HL-60/S4 (cell line): ENCODE measurements at regions not wholly inside any gene's neighbourhood (a gene's known extent, or its start where the extent isn't known, plus 50 kb on each side); places are given as distances from the start of the nearest gene placed in this dataset.

Source experiments
- in situ Hi-C: fragments of 300-500 bp; cut with MboI; formaldehyde crosslinking; loops from 2 replicates; pipeline ENCODE4 v1.14.3; 2022; ENCODE audit warnings: low sequenced_read_pairs

DNA sequence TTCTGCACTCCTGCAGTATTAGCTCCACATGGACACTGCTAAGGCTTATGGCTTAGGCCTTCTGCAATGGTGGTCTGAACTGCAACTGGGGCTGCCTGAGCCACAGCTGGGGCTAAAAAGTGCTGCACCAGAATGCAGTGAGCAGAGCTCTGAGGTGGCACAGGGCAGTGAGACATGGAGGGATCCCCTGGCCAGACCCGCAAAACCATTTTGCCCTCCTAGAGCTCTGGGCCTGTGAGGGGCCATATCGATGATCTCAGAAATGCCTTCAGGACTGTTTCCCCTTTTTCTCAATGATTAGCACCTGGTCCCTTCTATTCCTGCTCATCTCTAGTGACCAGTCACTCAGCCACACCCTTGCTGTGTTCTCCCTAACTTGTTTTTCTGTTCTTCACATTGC is 397.7 kb downstream of the UQCRFS1 start:
- in situ Hi-C loops: no loop called here

GRCh38 chr19:28794301-28794700 is 418.6 kb downstream of the UQCRFS1 start:
- in situ Hi-C loops: no loop called here

DNA sequence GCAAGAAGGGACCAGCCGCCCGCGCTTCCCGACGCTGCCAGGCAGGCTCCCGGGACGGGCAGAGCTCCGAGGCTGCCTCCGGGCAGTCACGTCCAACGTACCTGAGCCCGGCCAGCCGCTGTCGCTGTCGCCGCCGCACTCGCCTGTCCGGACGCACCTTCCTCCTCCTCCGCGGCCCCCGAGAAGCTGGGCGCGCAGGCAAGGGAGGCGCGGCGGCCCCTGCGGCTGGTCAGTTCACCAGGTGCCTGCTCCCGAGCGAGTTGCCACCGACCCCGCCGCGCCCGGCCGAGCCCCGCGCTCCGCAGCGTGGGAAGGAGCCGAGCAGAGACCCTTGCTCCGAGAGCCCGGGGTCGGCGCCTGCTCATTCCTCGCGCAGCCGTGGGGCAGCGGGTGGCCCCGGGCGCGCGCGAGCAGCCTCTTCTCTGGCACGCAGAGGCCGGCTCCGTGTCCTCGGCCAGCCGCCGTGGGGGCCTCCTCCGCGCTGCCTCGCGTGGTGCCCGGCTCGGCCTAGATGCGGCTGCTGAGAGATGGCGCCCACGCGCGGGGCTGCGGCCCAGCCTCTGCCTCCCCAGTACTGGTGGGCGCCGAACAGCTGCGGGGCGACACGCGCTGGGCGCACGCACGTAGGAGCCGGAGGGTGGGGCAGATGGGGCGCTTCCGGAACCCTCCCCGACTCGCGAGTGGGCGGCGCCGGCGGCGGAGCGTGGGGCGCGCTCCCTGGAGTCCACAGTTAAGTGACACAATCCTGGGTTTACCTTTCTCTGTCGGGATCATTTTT is 419.4 kb downstream of the UQCRFS1 start:
- in situ Hi-C loops: no loop called here

- in situ Hi-C loops: no loop called here
Observed at GRCh38 chr19:28785971-28786370, 427.0 kb downstream of the UQCRFS1 start.

DNA sequence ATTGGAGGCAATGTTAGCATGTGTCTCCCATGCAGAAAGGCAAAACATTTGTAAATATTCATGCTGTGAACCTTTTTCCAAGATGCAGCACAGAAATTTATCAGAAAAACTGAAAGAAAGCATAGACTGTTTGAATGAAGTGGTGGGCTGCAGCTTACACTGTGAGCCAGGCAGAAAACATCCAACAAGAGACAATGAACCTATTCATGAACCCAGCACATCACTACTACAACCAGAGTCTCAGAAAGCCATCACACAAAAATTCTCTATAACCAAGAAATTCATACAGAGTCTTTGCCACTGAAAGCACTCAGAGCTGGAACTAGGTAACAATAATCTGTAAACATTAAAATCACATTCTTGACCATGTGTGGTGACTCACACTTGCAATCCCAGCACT is 448.9 kb downstream of the UQCRFS1 start:
- in situ Hi-C loops: no loop called here

DNA sequence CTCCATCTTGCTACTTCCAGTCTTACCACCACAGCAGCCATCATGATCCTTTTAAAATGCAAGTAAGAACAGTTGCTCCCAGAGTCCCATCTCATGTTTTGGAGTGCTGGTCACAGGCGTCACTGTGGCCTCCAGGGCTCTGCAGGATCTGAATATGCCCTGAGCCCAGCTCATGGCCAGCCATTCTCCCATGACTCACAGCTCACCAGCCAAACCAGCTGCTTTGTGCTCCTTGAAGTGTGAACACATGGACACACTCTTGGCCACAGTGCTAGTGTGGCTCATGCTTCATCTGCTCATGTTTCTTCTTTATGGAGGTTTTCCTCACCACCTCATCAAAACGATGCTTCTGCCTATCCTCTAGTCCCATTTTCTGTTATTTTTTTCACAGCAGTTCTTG is 466.5 kb downstream of the UQCRFS1 start:
- in situ Hi-C loops: loop anchor here (25.0 kb wide), 1 partner anchor 516 kb away; no protein-coding TSS in a partner anchor

DNA sequence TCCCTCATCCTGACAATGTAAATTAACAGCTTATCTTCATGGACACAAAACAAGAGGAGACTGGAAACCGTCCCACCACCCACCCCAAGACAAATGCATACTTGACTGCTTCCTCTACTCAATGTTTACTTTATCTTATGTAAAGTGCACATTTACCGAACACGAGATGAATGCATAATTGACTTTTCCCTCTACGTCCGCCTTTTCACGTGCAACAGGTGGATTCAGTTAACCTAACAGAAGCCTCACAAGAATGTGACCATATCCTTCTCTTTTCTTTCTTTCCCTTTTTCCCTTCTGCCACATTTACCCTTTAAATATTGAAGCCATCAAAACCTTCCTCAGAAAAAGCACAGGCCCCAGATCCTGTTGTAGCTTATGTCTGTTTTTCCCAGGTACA is 468.0 kb downstream of the UQCRFS1 start:
- in situ Hi-C loops: loop anchor here (25.0 kb wide), 1 partner anchor 517 kb away; no protein-coding TSS in a partner anchor

GRCh38 chr19:28744014-28744413 is 468.9 kb downstream of the UQCRFS1 start:
- in situ Hi-C loops: loop anchor here (25.0 kb wide), 1 partner anchor 518 kb away; no protein-coding TSS in a partner anchor

GRCh38 chr19:28737021-28737895 is 475.7 kb downstream of the UQCRFS1 start:
- in situ Hi-C loops: loop anchor here (25.0 kb wide), 1 partner anchor 525 kb away; no protein-coding TSS in a partner anchor

- in situ Hi-C loops: loop anchor here (25.0 kb wide), 1 partner anchor 526 kb away; no protein-coding TSS in a partner anchor
Observed at GRCh38 chr19:28736528-28736927, 476.4 kb downstream of the UQCRFS1 start.

GRCh38 chr19:28731577-28731976 is 481.4 kb downstream of the UQCRFS1 start:
- in situ Hi-C loops: loop anchor here (25.0 kb wide), 1 partner anchor 531 kb away; no protein-coding TSS in a partner anchor

DNA sequence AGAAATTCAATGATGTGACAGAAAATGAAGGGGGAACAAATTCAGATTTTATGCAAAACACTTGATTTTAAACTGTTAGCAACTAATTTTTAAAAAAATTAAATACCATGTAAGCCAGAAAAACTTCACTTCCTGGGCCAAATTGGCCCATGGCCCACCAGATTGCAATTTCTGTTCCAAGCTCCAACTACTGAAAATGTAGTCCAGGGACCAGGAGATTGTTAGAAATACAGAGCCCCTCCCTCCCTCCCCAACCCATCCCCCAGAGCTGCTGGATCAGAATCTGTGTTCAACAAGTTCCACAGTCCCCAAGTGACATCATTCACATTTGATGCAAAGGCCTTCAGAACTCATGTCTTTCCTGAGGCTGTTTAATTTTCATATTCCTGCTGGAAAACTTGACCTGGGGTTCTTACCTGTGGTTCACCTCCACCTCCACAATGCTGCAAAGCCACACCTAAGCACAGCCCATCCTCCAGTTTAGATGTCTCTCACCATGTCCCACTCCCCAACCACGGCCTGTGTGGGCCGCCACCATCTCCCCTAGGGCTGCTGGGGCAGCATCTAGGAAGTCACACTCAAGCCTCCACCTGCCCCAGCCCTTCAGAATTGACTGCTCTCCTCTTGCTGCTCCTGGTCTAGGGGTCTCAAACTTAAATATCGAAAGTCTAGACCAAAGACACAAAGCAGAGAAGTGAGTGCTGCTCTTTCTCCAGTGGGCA is 482.0 kb downstream of the UQCRFS1 start:
- in situ Hi-C loops: loop anchor here (25.0 kb wide), 1 partner anchor 531 kb away; no protein-coding TSS in a partner anchor

DNA sequence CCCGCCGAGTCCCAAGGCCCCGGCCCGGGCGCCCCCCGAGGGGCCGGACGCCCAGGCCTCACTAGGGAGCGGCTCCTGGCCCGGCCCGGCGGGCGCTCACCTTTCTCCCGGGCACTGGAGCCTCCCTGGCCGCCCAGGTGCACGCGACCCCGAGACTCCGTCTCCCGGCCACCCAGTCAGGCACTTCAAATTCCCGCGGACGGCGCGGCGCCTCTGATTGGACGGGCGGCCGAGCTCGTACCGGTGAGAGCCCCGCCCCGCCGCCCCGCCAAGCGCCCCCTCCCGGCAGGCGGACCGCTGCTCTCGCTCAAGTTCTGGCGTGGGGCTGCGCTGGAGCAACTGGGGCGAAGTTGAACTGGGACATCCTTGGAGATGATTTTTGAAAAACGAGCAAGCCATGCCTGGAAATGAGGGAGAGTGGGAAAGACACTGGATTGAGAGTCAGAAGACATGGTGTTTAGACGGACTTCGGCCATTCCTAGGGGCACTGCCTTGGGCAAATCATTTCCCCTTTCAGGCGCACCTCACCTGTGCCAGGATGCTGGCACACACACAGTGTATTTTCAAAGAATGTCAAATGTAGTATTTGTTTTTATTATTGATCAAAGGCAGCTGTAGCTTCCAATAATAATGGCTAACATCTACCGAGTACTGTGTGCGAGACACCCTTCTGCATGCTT is 485.3 kb downstream of the UQCRFS1 start:
- in situ Hi-C loops: loop anchor here (25.0 kb wide), 1 partner anchor 535 kb away; no protein-coding TSS in a partner anchor

DNA sequence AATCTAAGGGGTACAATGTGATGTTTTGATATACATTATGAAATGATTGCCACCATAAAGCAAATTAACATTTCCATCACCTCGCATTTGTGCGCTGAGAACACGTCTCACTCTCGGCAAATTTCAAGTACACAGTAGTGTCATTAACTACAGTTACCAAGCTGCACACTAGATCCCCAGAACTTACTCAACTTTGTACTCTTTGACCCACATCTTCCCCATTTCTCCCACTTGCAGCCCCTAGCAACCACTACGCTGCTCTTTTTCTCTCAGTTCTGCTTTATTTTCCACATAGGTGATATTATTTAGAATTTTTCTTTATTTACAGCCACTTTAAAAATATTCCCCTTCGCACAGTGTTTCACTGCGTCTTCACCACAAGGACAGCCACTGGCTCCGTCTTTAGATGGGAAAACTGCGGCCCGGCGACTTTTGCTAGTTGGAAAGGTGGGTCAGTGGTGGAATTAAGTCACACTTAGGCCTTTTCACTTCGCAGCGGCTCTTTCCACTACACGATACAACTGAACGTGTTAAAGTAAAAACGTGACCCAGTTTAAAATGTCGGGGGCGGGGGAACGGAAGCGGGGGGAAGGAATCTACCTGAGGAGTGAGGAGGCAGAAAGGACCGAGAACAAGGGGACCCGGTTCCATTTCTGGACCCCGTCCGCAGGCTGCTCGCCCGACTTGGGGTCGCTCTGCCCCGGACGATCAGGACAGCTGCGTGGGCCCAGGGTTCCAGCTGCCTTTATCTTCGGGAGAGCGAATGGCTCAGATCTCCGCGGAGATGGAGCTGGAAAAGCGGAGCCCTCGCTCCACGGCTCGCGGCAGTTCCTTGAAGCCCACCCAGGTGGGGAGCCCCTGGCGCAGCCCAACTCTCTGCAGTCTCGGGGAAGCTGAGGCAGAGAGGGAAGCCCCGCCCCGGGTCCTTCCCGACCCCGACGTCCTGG is 486.1 kb downstream of the UQCRFS1 start:
- in situ Hi-C loops: loop anchor here (25.0 kb wide), 1 partner anchor 535 kb away; no protein-coding TSS in a partner anchor

DNA sequence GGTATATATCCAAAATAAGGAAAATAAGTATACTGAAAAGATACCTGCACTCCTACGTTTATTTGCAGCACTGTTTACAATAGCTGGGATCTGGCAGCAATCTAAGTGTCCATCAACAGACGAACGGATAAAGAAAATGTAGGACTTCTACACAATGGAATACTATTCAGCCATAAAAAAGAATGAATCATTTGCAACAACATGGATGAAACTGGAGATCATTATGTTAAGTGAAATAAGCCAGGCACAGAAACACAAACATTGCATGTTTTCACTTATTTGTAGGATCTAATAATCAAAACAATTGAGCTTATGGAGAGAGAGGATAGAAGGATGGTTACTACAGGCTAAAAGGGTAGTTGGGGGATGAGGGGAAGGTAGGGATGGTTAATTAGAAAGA is 494.0 kb downstream of the UQCRFS1 start:
- in situ Hi-C loops: loop anchor here (10.0 kb wide), 1 partner anchor 254 kb away; no protein-coding TSS in a partner anchor

GRCh38 chr19:28715157-28715556 is 497.8 kb downstream of the UQCRFS1 start:
- in situ Hi-C loops: loop anchor here (10.0 kb wide), 1 partner anchor 250 kb away; no protein-coding TSS in a partner anchor

GRCh38 chr19:28711411-28711810 is 501.5 kb downstream of the UQCRFS1 start:
- in situ Hi-C loops: loop anchor here (10.0 kb wide), 1 partner anchor 247 kb away; no protein-coding TSS in a partner anchor

DNA sequence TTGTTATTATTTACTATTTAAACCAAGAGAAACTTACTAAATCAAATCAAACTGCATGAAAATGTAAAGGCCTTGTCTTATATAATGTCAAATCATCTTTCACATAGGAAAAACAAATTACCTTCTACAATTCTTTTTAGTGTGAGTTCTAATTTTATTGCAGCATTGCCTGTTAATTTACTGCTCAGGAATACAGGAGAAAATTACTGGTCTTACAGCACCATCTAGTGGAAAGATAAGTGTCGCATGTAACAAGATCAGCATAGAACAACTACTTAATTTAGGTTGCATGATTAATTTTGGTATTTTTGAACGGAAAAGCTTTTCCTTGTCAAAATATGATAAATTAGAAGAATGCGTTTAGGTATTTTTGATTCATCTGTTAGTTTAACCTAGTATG is 502.7 kb downstream of the UQCRFS1 start:
- in situ Hi-C loops: loop anchor here (10.0 kb wide), 1 partner anchor 245 kb away; no protein-coding TSS in a partner anchor

- in situ Hi-C loops: no loop called here
Observed at GRCh38 chr19:28706693-28707092, 506.3 kb downstream of the UQCRFS1 start.
